ENCODE measurements at regions not wholly inside any gene's neighbourhood (a gene's known extent, or its start where the extent isn't known, plus 50 kb on each side); places are given as distances from the start of the nearest gene placed in this dataset.

DNA sequence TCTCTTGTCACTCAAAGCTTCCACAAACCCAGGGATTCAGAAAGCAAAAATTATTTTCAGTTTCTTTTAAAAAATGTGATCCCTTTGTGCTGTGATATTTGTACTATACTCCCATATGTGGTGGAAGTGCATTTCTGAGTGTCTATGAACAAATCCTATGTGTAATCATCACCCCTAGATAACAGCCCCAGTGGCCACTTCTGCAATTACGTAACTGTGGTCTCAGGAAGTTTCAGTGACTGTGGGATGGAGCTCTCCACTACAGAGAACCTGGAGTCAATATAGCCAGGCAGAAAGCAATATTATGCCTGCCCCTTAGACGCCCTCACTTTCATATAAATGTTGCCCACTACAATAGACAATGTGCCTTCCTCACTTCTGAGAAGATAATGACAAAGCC, 1101.7 kb upstream of the GHITM start:
- no peak overlapping the region for H3K4me3 ChIP-seq (ENCODE audit: low read depth, low read length)
- DNase-seq (ENCODE audit: low read depth), result no peak
- TF ChIP-seq CTCF (IDR thresholded peaks at IDR 0.05; ENCODE audit: insufficient read depth, low read depth, low read length, missing control alignments), result no peak

- H3K4me3 ChIP-seq (ENCODE audit: low read depth, low read length), result no peak overlapping the region
- no peak for DNase-seq (ENCODE audit: low read depth)
- no peak for TF ChIP-seq CTCF (IDR thresholded peaks at IDR 0.05; ENCODE audit: insufficient read depth, low read depth, low read length, missing control alignments)
Observed at GRCh38 chr10:83038631-83039030, 1100.7 kb upstream of the GHITM start.

DNA sequence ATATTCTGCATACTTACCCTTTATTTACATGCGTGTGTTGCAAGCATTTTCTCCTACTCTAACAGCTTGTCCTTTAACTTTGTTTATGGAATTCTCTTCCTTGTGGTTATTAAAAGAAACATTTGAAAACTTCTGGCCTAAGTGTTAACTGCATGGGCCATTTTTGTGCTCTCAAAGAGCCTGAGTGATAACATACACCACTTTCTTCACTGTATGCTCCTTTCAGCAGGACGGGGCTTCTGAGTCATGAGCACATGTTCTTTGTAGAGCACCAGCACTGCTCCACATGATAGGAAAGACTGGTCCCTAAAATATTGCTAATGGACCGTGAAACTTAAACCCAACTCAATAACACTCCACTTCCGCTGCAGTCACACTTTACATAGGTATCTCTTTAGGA, 1093.6 kb upstream of the GHITM start:
- no peak for TF ChIP-seq CTCF (IDR thresholded peaks at IDR 0.05; ENCODE audit: insufficient read depth, low read depth, low read length, missing control alignments)
- no peak for DNase-seq (ENCODE audit: low read depth)
- H3K4me3 ChIP-seq (ENCODE audit: low read depth, low read length), result no peak overlapping the region

DNA sequence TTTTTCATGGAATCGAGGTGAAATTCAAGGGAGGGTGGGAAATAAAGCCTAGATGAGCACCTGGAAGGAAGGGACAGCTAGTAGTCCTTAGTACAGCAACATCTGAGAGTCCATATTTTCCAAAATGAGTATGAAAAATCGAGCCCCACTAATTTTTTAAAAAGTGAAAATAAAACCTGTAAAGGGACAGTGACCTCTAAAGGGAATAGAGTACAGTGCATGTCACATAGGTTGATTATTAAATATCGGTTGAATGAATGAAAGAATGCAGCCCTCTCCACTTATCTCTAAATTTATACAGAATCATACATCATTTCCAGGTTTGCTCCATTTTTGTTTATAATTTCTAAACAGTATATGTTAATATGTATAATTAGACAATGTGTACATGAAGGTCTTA, 1088.5 kb upstream of the GHITM start:
- TF ChIP-seq CTCF (IDR thresholded peaks at IDR 0.05; ENCODE audit: insufficient read depth, low read depth, low read length, missing control alignments), result no peak

GRCh38 chr10:83062871-83063270, 1076.4 kb upstream of the GHITM start:
- no peak overlapping the region for H3K4me3 ChIP-seq (ENCODE audit: low read depth, low read length)
- TF ChIP-seq CTCF (IDR thresholded peaks at IDR 0.05; ENCODE audit: insufficient read depth, low read depth, low read length, missing control alignments), result no peak
- DNase-seq (ENCODE audit: low read depth), result no peak

More for the DNA sequence above, 1088.5 kb upstream of the GHITM start:
- no peak overlapping the region for H3K4me3 ChIP-seq (ENCODE audit: low read depth, low read length)
- no peak for DNase-seq (ENCODE audit: low read depth)

- no peak for TF ChIP-seq CTCF (IDR thresholded peaks at IDR 0.05; ENCODE audit: insufficient read depth, low read depth, low read length, missing control alignments)
- no peak for DNase-seq (ENCODE audit: low read depth)
- no peak overlapping the region for H3K4me3 ChIP-seq (ENCODE audit: low read depth, low read length)
Observed at GRCh38 chr10:83073472-83073871, 1065.8 kb upstream of the GHITM start.

- H3K4me3 ChIP-seq (ENCODE audit: low read depth, low read length), result no peak overlapping the region
- TF ChIP-seq CTCF (IDR thresholded peaks at IDR 0.05; ENCODE audit: insufficient read depth, low read depth, low read length, missing control alignments), result no peak
- DNase-seq (ENCODE audit: low read depth), result no peak
Observed at GRCh38 chr10:83075016-83075814, 1064.1 kb upstream of the GHITM start.
